Ishikawa (cell line): ENCODE measurements at regions not wholly inside any gene's neighbourhood (a gene's known extent, or its start where the extent isn't known, plus 50 kb on each side); places are given as distances from the start of the nearest gene placed in this dataset.

Source experiments
- CEBPB ChIP-seq: IDR thresholded peaks from 2 replicates; pipeline ENCODE4 v1.6.1; 2012
- CREB1 ChIP-seq: IDR thresholded peaks from 2 replicates; pipeline ENCODE4 v1.6.1; 2012; ENCODE audit warnings: low read depth
- EP300 ChIP-seq: IDR thresholded peaks from 2 replicates; pipeline ENCODE4 v1.6.1; 2012; ENCODE audit warnings: borderline replicate concordance
- FOXM1 ChIP-seq: IDR thresholded peaks from 2 replicates; pipeline ENCODE4 v1.6.1; 2012; ENCODE audit warnings: low read depth, borderline replicate concordance
- MAX ChIP-seq: IDR thresholded peaks from 2 replicates; pipeline ENCODE4 v1.6.1; 2012
- NFIC ChIP-seq: IDR thresholded peaks from 2 replicates; pipeline ENCODE4 v1.6.1; 2012
- RAD21 ChIP-seq: IDR thresholded peaks from 2 replicates; pipeline ENCODE4 v1.6.1; 2012; ENCODE audit warnings: low read depth
- REST ChIP-seq: IDR thresholded peaks from 2 replicates; pipeline ENCODE4 v1.6.1; 2012; ENCODE audit warnings: low read depth, mild to moderate bottlenecking
- TAF1 ChIP-seq: IDR thresholded peaks from 2 replicates; pipeline ENCODE4 v1.6.1; 2012; ENCODE audit warnings: low read depth, mild to moderate bottlenecking
- TCF12 ChIP-seq: IDR thresholded peaks from 2 replicates; pipeline ENCODE4 v1.6.1; 2012; ENCODE audit warnings: low read depth
- TEAD4 ChIP-seq: IDR thresholded peaks from 2 replicates; pipeline ENCODE4 v1.6.1; 2012
- USF1 ChIP-seq: IDR thresholded peaks from 2 replicates; pipeline ENCODE4 v1.6.1; 2012
- YY1 ChIP-seq: IDR thresholded peaks from 2 replicates; pipeline ENCODE4 v1.6.1; 2012; ENCODE audit warnings: low read depth
- ZBTB7A ChIP-seq: IDR thresholded peaks from 2 replicates; pipeline ENCODE4 v1.6.1; 2012; ENCODE audit warnings: low read depth

- TF ChIP-seq RAD21 (no peak), MAX (no peak), FOXM1 (no peak), TAF1 (no peak), CREB1 (no peak), TCF12 (no peak), ZBTB7A (no peak), USF1 (no peak), CEBPB (no peak), EP300 (no peak), NFIC (no peak), REST (no peak), TEAD4 (no peak), YY1 (no peak)
Measured at GRCh38 chr1:47563201-47563600, 125.4 kb downstream of the FOXD2 start.
